ENCODE measurements at regions not wholly inside any gene's neighbourhood (a gene's known extent, or its start where the extent isn't known, plus 50 kb on each side); places are given as distances from the start of the nearest gene placed in this dataset.

- no peak for TF ChIP-seq FOXP1 (CRISPR knock-in tag; IDR thresholded peaks at IDR 0.05; ENCODE audit: borderline replicate concordance)
- TF ChIP-seq ATF1 (CRISPR knock-in tag; IDR thresholded peaks at IDR 0.05), result no peak
- TF ChIP-seq ATF6 (CRISPR knock-in tag; IDR thresholded peaks at IDR 0.05), result no peak
- no peak for TF ChIP-seq CTCF (IDR thresholded peaks at IDR 0.05)
- TF ChIP-seq MXD4 (CRISPR knock-in tag; IDR thresholded peaks at IDR 0.05; ENCODE audit: borderline replicate concordance), result no peak
- TF ChIP-seq ZNF121 (CRISPR knock-in tag; IDR thresholded peaks at IDR 0.05), result no peak
- no peak for TF ChIP-seq ZNF281 (CRISPR knock-in tag; IDR thresholded peaks at IDR 0.05)
- no peak for TF ChIP-seq FOXK1 (CRISPR knock-in tag; IDR thresholded peaks at IDR 0.05)
- no peak for TF ChIP-seq FOXP4 (CRISPR knock-in tag; IDR thresholded peaks at IDR 0.05)
- no peak for TF ChIP-seq SP1 (CRISPR knock-in tag; conservative IDR thresholded peaks at IDR 0.05)
- TF ChIP-seq ATF3 (CRISPR knock-in tag; conservative IDR thresholded peaks at IDR 0.05), result no peak
Measured at GRCh38 chr6:12440981-12441380, 150.8 kb downstream of the EDN1 start.
